Activated CD4-positive, alpha-beta T cell treated with anti-CD3 and anti-CD28 coated beads for 4 hours (primary cell): ENCODE measurements at regions not wholly inside any gene's neighbourhood (a gene's known extent, or its start where the extent isn't known, plus 50 kb on each side); places are given as distances from the start of the nearest gene placed in this dataset.
"Not testable (repeated sequence)": the region's sequence is repeated elsewhere in the genome, so short reads cannot be mapped to it uniquely, and the experiment has no call there.

Experiments used
- DNase-seq, 2 donors: peaks; one replicate each; pipeline ENCODE4 v3.0.0-alpha.2; 2020

GRCh38 chr11:116666673-116667249, 106.0 kb downstream of the BUD13 start:
- not testable (repeated sequence) for DNase-seq

GRCh38 chr11:116665523-116665922, 107.3 kb downstream of the BUD13 start:
- DNase-seq, result no peak

- no peak for DNase-seq
Measured at GRCh38 chr11:116661056-116661455, 111.7 kb downstream of the BUD13 start.

GRCh38 chr11:116660011-116660410, 112.8 kb downstream of the BUD13 start:
- no peak for DNase-seq

- no peak for DNase-seq
Measured at GRCh38 chr11:116658876-116659535, 113.8 kb downstream of the BUD13 start.

GRCh38 chr11:116657842-116658825, 114.7 kb downstream of the BUD13 start:
- no peak for DNase-seq

GRCh38 chr11:116656011-116656410, 116.8 kb downstream of the BUD13 start:
- DNase-seq, result no peak

GRCh38 chr11:116654526-116654925, 118.3 kb downstream of the BUD13 start:
- no peak for DNase-seq

GRCh38 chr11:116653206-116653605, 119.6 kb downstream of the BUD13 start:
- DNase-seq, result no peak

GRCh38 chr11:116651737-116652237, 121.0 kb downstream of the BUD13 start:
- DNase-seq, result no peak

GRCh38 chr11:116651098-116651736, 121.6 kb downstream of the BUD13 start:
- no peak for DNase-seq

- no peak for DNase-seq
Measured at GRCh38 chr11:116650052-116650451, 122.7 kb downstream of the BUD13 start.

- no peak for DNase-seq
Measured at GRCh38 chr11:116649268-116649667, 123.5 kb downstream of the BUD13 start.

GRCh38 chr11:116648247-116649174, 124.3 kb downstream of the BUD13 start:
- DNase-seq, result no peak

GRCh38 chr11:116647305-116648080, 125.3 kb downstream of the BUD13 start:
- no peak for DNase-seq

- no peak for DNase-seq
Measured at GRCh38 chr11:116646191-116646590, 126.6 kb downstream of the BUD13 start.

GRCh38 chr11:116644941-116645305, 127.9 kb downstream of the BUD13 start:
- no peak for DNase-seq

- no peak for DNase-seq
Measured at GRCh38 chr11:116644201-116644940, 128.4 kb downstream of the BUD13 start.

- no peak for DNase-seq
Measured at GRCh38 chr11:116643521-116643920, 129.3 kb downstream of the BUD13 start.

- no peak for DNase-seq
Measured at GRCh38 chr11:116642902-116643301, 129.9 kb downstream of the BUD13 start.
